Osteoblast (primary cell): ENCODE measurements at regions not wholly inside any gene's neighbourhood (a gene's known extent, or its start where the extent isn't known, plus 50 kb on each side); places are given as distances from the start of the nearest gene placed in this dataset.

ENCODE experiments used
- DNase-seq: peaks from one replicate; pipeline ENCODE4 v3.0.0; 2011; ENCODE audit warnings: low spot score, mixed read lengths; ENCODE audit not compliant: insufficient read length; ENCODE audit errors: missing footprints
- H2AFZ ChIP-seq: 2 replicates; pipeline ENCODE4 v1.6.0; 2011; ENCODE audit warnings: mild to moderate bottlenecking, low read length
- H3K27ac ChIP-seq: 2 replicates; pipeline ENCODE4 v1.5.1; 2011; ENCODE audit warnings: mild to moderate bottlenecking, low read depth, low read length, moderate library complexity
- H3K27me3 ChIP-seq: 2 replicates; pipeline ENCODE4 v1.6.0; 2012; ENCODE audit warnings: mild to moderate bottlenecking, control low read depth, inconsistent platforms, low read length, moderate library complexity; ENCODE audit not compliant: insufficient read depth
- H3K36me3 ChIP-seq: 2 replicates; pipeline ENCODE4 v1.5.1; 2011; ENCODE audit warnings: mild to moderate bottlenecking, low read length, control low read depth, moderate library complexity; ENCODE audit not compliant: insufficient read depth
- H3K4me1 ChIP-seq: 2 replicates; pipeline ENCODE4 v1.5.1; 2011; ENCODE audit warnings: mild to moderate bottlenecking, low read length, control low read depth, moderate library complexity; ENCODE audit not compliant: insufficient read depth
- H3K4me2 ChIP-seq: 2 replicates; pipeline ENCODE4 v1.6.0; 2011; ENCODE audit warnings: mild to moderate bottlenecking, low read length; ENCODE audit not compliant: insufficient read depth
- H3K4me3 ChIP-seq: fragments of 200-600 bp; sonication (generic); 3 replicates; pipeline ENCODE4 v1.5.1; 2012; ENCODE audit warnings: mild to moderate bottlenecking, low read length, inconsistent platforms; ENCODE audit not compliant: insufficient read depth
- H3K79me2 ChIP-seq: 2 replicates; pipeline ENCODE4 v1.6.0; 2012; ENCODE audit warnings: mild to moderate bottlenecking, low read length, control low read depth, inconsistent platforms; ENCODE audit not compliant: insufficient read depth
- H3K9me3 ChIP-seq: 2 replicates; pipeline ENCODE4 v1.5.1; 2011; ENCODE audit warnings: low read depth, low read length, control low read depth
- H4K20me1 ChIP-seq: 2 replicates; pipeline ENCODE4 v1.6.0; 2012; ENCODE audit warnings: mild to moderate bottlenecking, low read length, control low read depth; ENCODE audit not compliant: insufficient read depth
- TF ChIP-seq, protein P1 (sequence below): IDR thresholded peaks from 2 replicates; pipeline ENCODE4 v1.5.1; 2011; ENCODE audit warnings: mild to moderate bottlenecking, low read depth, low read length, moderate library complexity; ENCODE audit errors: extremely low read depth

DNA sequence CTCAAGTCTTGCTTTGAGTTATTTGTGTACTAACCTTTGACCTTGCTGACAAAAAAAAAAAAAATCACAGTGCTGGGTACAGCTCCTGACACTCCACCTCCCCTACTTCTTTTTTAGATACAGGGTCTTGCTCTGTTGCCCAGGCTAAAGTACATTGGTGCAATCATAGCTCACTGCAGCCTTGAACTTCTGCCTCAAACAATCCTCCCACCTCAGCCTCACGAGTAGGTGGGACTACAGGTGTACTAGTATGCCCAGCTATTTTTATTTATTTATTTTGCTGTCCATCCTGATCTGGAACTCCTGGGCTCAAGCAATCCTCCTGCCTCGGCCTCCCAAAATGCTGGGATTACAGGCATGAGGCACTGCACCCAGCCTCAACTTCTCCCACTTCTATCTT lies 57.2 kb upstream of the KCNMB1 start:
- no peak for DNase-seq
- no peak overlapping the region for H3K4me3 ChIP-seq
- no peaks in the 10 kb centered on the region for H3K79me2 ChIP-seq

DNA sequence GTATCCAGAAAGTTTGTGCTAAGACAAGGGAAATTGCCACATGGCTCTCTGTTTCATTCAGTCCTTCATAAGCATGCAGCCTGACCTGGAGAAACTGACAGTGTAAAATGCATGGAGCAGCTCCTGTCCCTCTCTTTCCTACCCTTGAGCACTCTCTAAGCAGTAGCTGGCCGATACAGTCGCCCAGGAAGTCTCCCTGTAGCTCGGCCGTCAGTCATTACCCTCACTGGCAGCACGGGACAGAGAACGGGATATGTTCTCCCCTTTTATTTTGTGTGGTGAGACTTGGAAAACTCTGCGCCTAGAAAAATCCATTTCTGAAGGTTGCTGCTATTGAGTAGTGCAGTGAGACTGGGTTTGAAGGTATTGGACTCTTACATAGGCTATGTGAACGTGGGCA lies 56.8 kb upstream of the KCNMB1 start:
- Histone ChIP-seq H3K27ac (no peak overlapping the region), H3K79me2 (no peaks in the 10 kb centered on the region), H3K4me1 (no peaks in the 10 kb centered on the region), H3K4me3 (no peak overlapping the region), H3K9me3 (no peaks in the 10 kb centered on the region), H3K36me3 (no peaks in the 10 kb centered on the region), H3K4me2 (no peak overlapping the region), H4K20me1 (no peaks in the 10 kb centered on the region), H3K27me3 (no peaks in the 10 kb centered on the region), H2AFZ (no peak overlapping the region)
- TF ChIP-seq, protein P1, sequence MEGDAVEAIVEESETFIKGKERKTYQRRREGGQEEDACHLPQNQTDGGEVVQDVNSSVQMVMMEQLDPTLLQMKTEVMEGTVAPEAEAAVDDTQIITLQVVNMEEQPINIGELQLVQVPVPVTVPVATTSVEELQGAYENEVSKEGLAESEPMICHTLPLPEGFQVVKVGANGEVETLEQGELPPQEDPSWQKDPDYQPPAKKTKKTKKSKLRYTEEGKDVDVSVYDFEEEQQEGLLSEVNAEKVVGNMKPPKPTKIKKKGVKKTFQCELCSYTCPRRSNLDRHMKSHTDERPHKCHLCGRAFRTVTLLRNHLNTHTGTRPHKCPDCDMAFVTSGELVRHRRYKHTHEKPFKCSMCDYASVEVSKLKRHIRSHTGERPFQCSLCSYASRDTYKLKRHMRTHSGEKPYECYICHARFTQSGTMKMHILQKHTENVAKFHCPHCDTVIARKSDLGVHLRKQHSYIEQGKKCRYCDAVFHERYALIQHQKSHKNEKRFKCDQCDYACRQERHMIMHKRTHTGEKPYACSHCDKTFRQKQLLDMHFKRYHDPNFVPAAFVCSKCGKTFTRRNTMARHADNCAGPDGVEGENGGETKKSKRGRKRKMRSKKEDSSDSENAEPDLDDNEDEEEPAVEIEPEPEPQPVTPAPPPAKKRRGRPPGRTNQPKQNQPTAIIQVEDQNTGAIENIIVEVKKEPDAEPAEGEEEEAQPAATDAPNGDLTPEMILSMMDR = no peak
- DNase-seq = no peak

More for the DNA sequence above, 57.2 kb upstream of the KCNMB1 start:
- Histone ChIP-seq H2AFZ (no peak overlapping the region), H3K4me1 (no peaks in the 10 kb centered on the region), H3K9me3 (no peaks in the 10 kb centered on the region), H3K4me2 (no peak overlapping the region), H3K27ac (no peak overlapping the region), H4K20me1 (no peaks in the 10 kb centered on the region), H3K36me3 (no peaks in the 10 kb centered on the region), H3K27me3 (no peaks in the 10 kb centered on the region)
- TF ChIP-seq, protein P1 = no peak

DNA sequence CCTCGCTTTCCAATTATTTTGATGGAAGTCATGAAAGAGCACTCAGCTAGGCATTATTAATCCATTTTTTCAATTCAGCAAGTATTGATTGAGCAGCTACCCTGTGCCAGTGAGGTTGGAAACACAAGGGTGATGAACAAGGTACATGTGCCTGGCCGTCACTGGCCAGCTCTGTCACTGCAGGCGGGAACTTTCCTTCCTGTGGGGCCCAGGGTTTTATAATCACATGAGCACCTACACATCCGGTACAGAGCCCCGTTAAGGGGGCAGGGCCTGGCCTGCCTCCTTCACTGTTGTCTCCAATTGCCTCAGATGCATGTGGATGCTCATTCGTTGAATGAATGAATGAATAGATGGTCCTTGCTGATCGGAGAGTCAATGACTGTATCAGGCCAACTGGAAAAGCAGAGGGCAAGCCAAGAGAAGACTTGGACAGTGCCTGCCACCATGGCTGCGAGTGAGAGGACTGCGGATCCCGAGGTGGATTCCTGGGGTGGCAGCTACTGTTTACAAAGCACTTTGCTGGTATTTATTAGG lies 55.9 kb upstream of the KCNMB1 start:
- no peaks in the 10 kb centered on the region for H4K20me1 ChIP-seq
- no peak for DNase-seq
- TF ChIP-seq, protein P1 = no peak
- H3K27ac ChIP-seq = no peak overlapping the region
- H3K4me1 ChIP-seq = no peaks in the 10 kb centered on the region
- H3K36me3 ChIP-seq = no peaks in the 10 kb centered on the region
- no peaks in the 10 kb centered on the region for H3K27me3 ChIP-seq
- no peaks in the 10 kb centered on the region for H3K9me3 ChIP-seq
- H3K79me2 ChIP-seq = no peaks in the 10 kb centered on the region
- H2AFZ ChIP-seq = no peak overlapping the region
- no peak overlapping the region for H3K4me3 ChIP-seq
- H3K4me2 ChIP-seq = no peak overlapping the region

DNA sequence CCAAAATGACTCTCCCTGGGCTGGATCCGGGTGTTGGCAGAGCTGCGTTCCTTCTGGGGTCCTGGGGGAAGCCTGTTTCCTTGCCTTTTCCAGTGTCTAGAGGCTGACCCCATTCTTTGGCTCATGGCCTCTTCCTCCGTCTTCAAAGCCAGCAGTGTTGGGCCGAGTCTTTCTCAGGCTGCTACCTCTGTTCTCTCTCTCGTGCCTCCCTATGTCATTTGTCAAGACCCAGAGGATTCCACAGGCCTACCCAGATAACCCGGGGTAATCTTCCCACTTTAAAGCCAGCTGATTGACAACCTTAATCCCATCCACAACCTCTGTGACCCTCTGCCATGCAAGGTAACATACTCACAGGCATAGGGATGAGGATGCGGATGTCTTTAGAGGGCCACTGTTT lies 55.0 kb upstream of the KCNMB1 start:
- no peak for DNase-seq
- no peaks in the 10 kb centered on the region for H3K4me1 ChIP-seq
- no peak overlapping the region for H3K27ac ChIP-seq
- TF ChIP-seq, protein P1 = no peak
- H4K20me1 ChIP-seq = no peaks in the 10 kb centered on the region
- H3K27me3 ChIP-seq = no peaks in the 10 kb centered on the region
- H3K4me3 ChIP-seq = no peak overlapping the region
- no peaks in the 10 kb centered on the region for H3K36me3 ChIP-seq
- H3K9me3 ChIP-seq = no peaks in the 10 kb centered on the region
- H3K79me2 ChIP-seq = no peaks in the 10 kb centered on the region
- no peak overlapping the region for H2AFZ ChIP-seq
- H3K4me2 ChIP-seq = no peak overlapping the region
